Right lobe of liver (tissue), 6 donors: ENCODE measurements at regions not wholly inside any gene's neighbourhood (a gene's known extent, or its start where the extent isn't known, plus 50 kb on each side); places are given as distances from the start of the nearest gene placed in this dataset.

ENCODE experiments used
- ATAC-seq, 4 donors: fragments of 200-7000 bp; cut with Tn5 transposase; one replicate each; pipeline ENCODE4 v1.9.1; 2020; ENCODE audit warnings: mild to moderate bottlenecking in 4 of 4, moderate library complexity in 4 of 4
- DNase-seq, 3 donors: peaks; one replicate each; pipeline ENCODE4 v3.0.0-alpha.2; 2020
- H3K27ac ChIP-seq, 3 donors: fragments of 200-600 bp; one replicate each; pipeline ENCODE4 v1.8.0; 2022
- H3K27me3 ChIP-seq, 2 donors: fragments of 200-600 bp; one replicate each; pipeline ENCODE4 v1.8.0; 2022
- H3K36me3 ChIP-seq, 4 donors: fragments of 200-600 bp; sonication (generic) in 1 of 4; one replicate each; pipeline versions ENCODE4 v1.5.1 to v1.8.0; 2017 to 2022; ENCODE audit warnings: control low read depth in 1 of 4
- H3K4me1 ChIP-seq, 4 donors: fragments of 200-600 bp; sonication (generic) in 1 of 4; one replicate each; pipeline versions ENCODE4 v1.5.1 to v1.8.0; 2017 to 2022; ENCODE audit warnings: control low read depth in 1 of 4
- H3K4me3 ChIP-seq, 3 donors: fragments of 200-600 bp; one replicate each; pipeline ENCODE4 v1.8.0; 2022
- H3K9me3 ChIP-seq, 4 donors: fragments of 200-600 bp; sonication (generic) in 1 of 4; one replicate each; pipeline versions ENCODE4 v1.5.1 to v1.8.0; 2017 to 2022; ENCODE audit warnings: control low read depth in 1 of 4
- CTCF ChIP-seq, 4 donors: fragments of 200-600 bp in 3 of 4; fragments of 450-650 bp in 1 of 4; IDR thresholded peaks; one replicate each; pipeline versions ENCODE4 v1.5.1 to v1.8.0; 2016 to 2022; ENCODE audit warnings: antibody characterized with exemption in 4 of 4, mild to moderate bottlenecking in 2 of 4
- POLR2A ChIP-seq: fragments of 450-650 bp; IDR thresholded peaks from one replicate; pipeline ENCODE4 v1.6.1; 2017; ENCODE audit warnings: antibody characterized with exemption, mild to moderate bottlenecking
- WGBS: methylation state at CpG from one replicate; pipeline ENCODE4 v1.1.6; 2018; ENCODE audit warnings: low coverage, low lambda C conversion rate; ENCODE audit not compliant: insufficient coverage; ENCODE audit errors: missing lambda C conversion rate; 5-methylcytosine and 5-hydroxymethylcytosine counted together
- intact Hi-C, 2 donors: fragments of 100-400 bp; cut with DNase I; formaldehyde crosslinking; loops; one replicate each; pipeline versions ENCODE4 v1.11.2 to v1.14.1; 2022
- donor health status: DM: no; HTN: yes; CAD: no.
- donor health status: DM: no; HTN: no; CAD: no.
- donor health status: DM: no; HTN: no; CAD: no.
- donor health status: DM: no; HTN: yes; CAD: no.
- donor health status: DM: no; HTN: yes; CAD: no.

- no peaks in the 10 kb centered on the region for H3K27me3 ChIP-seq
- intact Hi-C loops: no loop called here
- H3K9me3 ChIP-seq: no peaks in the 10 kb centered on the region
- no peaks in the 10 kb centered on the region for H3K36me3 ChIP-seq
- H3K4me3 ChIP-seq: no peak overlapping the region
- TF ChIP-seq POLR2A (no peak), CTCF (IDR thresholded peaks at IDR 0.05) (no peak)
- 91% methylated on average over 1 of the region's 3 CpGs for WGBS
- DNase-seq (no peak), ATAC-seq (no peak)
- H3K4me1 ChIP-seq: no peaks in the 10 kb centered on the region
- H3K27ac ChIP-seq: no peak overlapping the region
Measured at GRCh38 chr15:35195649-35196048, 110.6 kb upstream of the NANOGP8 start.

- intact Hi-C loops: no loop called here
- ATAC-seq: no peak
Measured at GRCh38 chr15:35195031-35195430, 109.9 kb upstream of the NANOGP8 start.

GRCh38 chr15:35194296-35194695, 109.2 kb upstream of the NANOGP8 start:
- intact Hi-C loops: no loop called here
- no peak for TF ChIP-seq POLR2A
- no peak for TF ChIP-seq CTCF (IDR thresholded peaks at IDR 0.05)
- ATAC-seq (no peak), DNase-seq (no peak)
- Histone ChIP-seq H3K36me3 (no peaks in the 10 kb centered on the region), H3K27me3 (no peaks in the 10 kb centered on the region), H3K9me3 (no peaks in the 10 kb centered on the region), H3K4me3 (no peak overlapping the region), H3K4me1 (no peaks in the 10 kb centered on the region), H3K27ac (no peak overlapping the region)
- 76% methylated on average over 2 of the region's 2 CpGs for WGBS

More at GRCh38 chr15:35195031-35195430, 109.9 kb upstream of the NANOGP8 start:
- no peak overlapping the region for H3K4me3 ChIP-seq
- no peaks in the 10 kb centered on the region for H3K9me3 ChIP-seq
- no peaks in the 10 kb centered on the region for H3K36me3 ChIP-seq
- H3K4me1 ChIP-seq: no peaks in the 10 kb centered on the region
- H3K27ac ChIP-seq: no peak overlapping the region
- 79% methylated on average over 1 of the region's 1 CpG for WGBS
- no peak for TF ChIP-seq CTCF (IDR thresholded peaks at IDR 0.05)
- TF ChIP-seq POLR2A: no peak
- DNase-seq: no peak
- no peaks in the 10 kb centered on the region for H3K27me3 ChIP-seq

- WGBS: 85% methylated on average over 2 of the region's 2 CpGs
- TF ChIP-seq CTCF (IDR thresholded peaks at IDR 0.05) (no peak), POLR2A (no peak)
- DNase-seq: no peak
- Histone ChIP-seq H3K27ac (no peak overlapping the region), H3K9me3 (no peaks in the 10 kb centered on the region), H3K36me3 (no peaks in the 10 kb centered on the region), H3K27me3 (no peaks in the 10 kb centered on the region), H3K4me1 (no peaks in the 10 kb centered on the region), H3K4me3 (no peak overlapping the region)
- ATAC-seq: no peak
- intact Hi-C loops: no loop called here
Measured at GRCh38 chr15:35191783-35192182, 106.7 kb upstream of the NANOGP8 start.

GRCh38 chr15:35186346-35186745, 101.3 kb upstream of the NANOGP8 start:
- intact Hi-C loops: no loop called here
- 92% methylated on average over 1 of the region's 1 CpG for WGBS
- Histone ChIP-seq H3K4me3 (no peak overlapping the region), H3K27me3 (no peaks in the 10 kb centered on the region), H3K4me1 (no peaks in the 10 kb centered on the region), H3K9me3 (no peaks in the 10 kb centered on the region), H3K36me3 (no peaks in the 10 kb centered on the region), H3K27ac (no peak overlapping the region)
- TF ChIP-seq POLR2A (no peak), CTCF (IDR thresholded peaks at IDR 0.05) (no peak)
- ATAC-seq (no peak), DNase-seq (no peak)
